HepG2 (cell line): ENCODE measurements at regions not wholly inside any gene's neighbourhood (a gene's known extent, or its start where the extent isn't known, plus 50 kb on each side); places are given as distances from the start of the nearest gene placed in this dataset.

ENCODE experiments used
- ATAC-seq: fragments of 200-7000 bp; cut with Tn5 transposase; 3 replicates; pipeline ENCODE4 v1.9.1; 2020; ENCODE audit warnings: mild to moderate bottlenecking, moderate library complexity
- BruUV-seq: library from RNA; stranded (reverse); fragments of 400-500 nt; replicated peaks from 2 replicates; lab custom pipeline; 2021; lab: Mats Ljungman, UMichigan
- CTCF ChIA-PET: fragments of 300-600 bp; formaldehyde crosslinking; extraction: SDS; loops from one replicate; lab custom pipeline; 2021; ENCODE audit warnings: low total read pairs, inconsistent platforms, low intra/inter-chr PET ratio; lab: Yijun Ruan, JAX
- POLR2A ChIA-PET: fragments of 350-600 bp; sonication (Branson Sonifier 250); formaldehyde crosslinking; loops from one replicate; lab custom pipeline; 2020; ENCODE audit warnings: antibody characterized with exemption, inconsistent platforms; lab: Yijun Ruan, JAX
- DNase-seq: peaks from one replicate; pipeline ENCODE4 v3.0.0-alpha.2; 2015; ENCODE audit warnings: low spot score
- FAIRE-seq: peaks from 3 replicates; lab custom pipeline; 2011; peaks lifted over from hg19 to GRCh38; lab: Jason Lieb, UNC
- H2AFZ ChIP-seq: one replicate; pipeline ENCODE4 v1.6.1; 2011; ENCODE audit warnings: low read length, inconsistent platforms
- H3K27ac ChIP-seq: fragments of 300-600 bp; 3 replicates; pipeline ENCODE4 v1.8.0; 2011; ENCODE audit warnings: mixed run types, mild to moderate bottlenecking, mixed read lengths, low read length, inconsistent platforms; ENCODE audit not compliant: insufficient read depth; ENCODE audit errors: extremely low read length
- H3K27me3 ChIP-seq, 2 experiments: fragments of 200-600 bp in 1 of 2; 2 replicates in 1 of 2; 3 replicates in 1 of 2; pipeline versions ENCODE4 v1.6.0 to v1.8.0; 2011; ENCODE audit warnings: low read length in 2 of 2, mild to moderate bottlenecking in 2 of 2, moderate library complexity in 2 of 2, inconsistent platforms in 1 of 2; ENCODE audit not compliant: insufficient read depth in 2 of 2, control insufficient read depth in 1 of 2
- H3K36me3 ChIP-seq, 2 experiments: fragments of 200-600 bp in 1 of 2; replicated peaks in 1 of 2; 2 replicates in 1 of 2; 3 replicates in 1 of 2; pipeline versions ENCODE4 v1.5.1 to v1.8.0; 2011; ENCODE audit warnings: low read length in 2 of 2, inconsistent platforms in 1 of 2; ENCODE audit not compliant: insufficient read depth in 2 of 2, control insufficient read depth in 1 of 2
- H3K4me1 ChIP-seq: 2 replicates; pipeline ENCODE4 v1.5.1; 2012; ENCODE audit warnings: low read length, inconsistent platforms; ENCODE audit not compliant: insufficient read depth
- H3K4me2 ChIP-seq: 2 replicates; pipeline ENCODE4 v1.6.0; 2011; ENCODE audit warnings: low read depth, low read length, inconsistent platforms
- H3K4me3 ChIP-seq, 3 experiments: fragments of 200-600 bp in 1 of 3; sonication (generic), shearing (Covaris generic) in 1 of 3; replicated peaks in 1 of 3; 2 replicates each; pipeline ENCODE4 v1.5.1; 2011 to 2016; ENCODE audit warnings: low read length in 3 of 3, inconsistent platforms in 2 of 3, low read depth in 2 of 3, mild to moderate bottlenecking in 2 of 3, control low read depth in 1 of 3, mixed read lengths in 1 of 3; ENCODE audit not compliant: insufficient read depth in 1 of 3
- H3K79me2 ChIP-seq: one replicate; pipeline ENCODE4 v1.6.1; 2011; ENCODE audit warnings: low read length, inconsistent platforms; ENCODE audit not compliant: insufficient read depth
- H3K9ac ChIP-seq: 2 replicates; pipeline ENCODE4 v1.6.0; 2011; ENCODE audit warnings: mild to moderate bottlenecking, low read depth, low read length, inconsistent platforms; ENCODE audit not compliant: insufficient read depth
- H3K9me3 ChIP-seq: 2 replicates; pipeline ENCODE4 v1.5.1; 2012; ENCODE audit warnings: mild to moderate bottlenecking, low read length
- H4K20me1 ChIP-seq: 2 replicates; pipeline ENCODE4 v1.6.0; 2011; ENCODE audit warnings: inconsistent platforms, mild to moderate bottlenecking, low read length, moderate library complexity; ENCODE audit not compliant: insufficient read depth
- HNRNPK ChIP-seq: fragments of 200-400 bp; formaldehyde crosslinking; IDR thresholded peaks from 2 replicates; pipeline ENCODE4 v1.6.1; 2018; ENCODE audit warnings: low read length, low read depth, moderate library complexity, mild to moderate bottlenecking; ENCODE audit not compliant: poor library complexity, severe bottlenecking
- HNRNPLL ChIP-seq: fragments of 200-400 bp; formaldehyde crosslinking; IDR thresholded peaks from 2 replicates; pipeline ENCODE4 v1.6.1; 2017; ENCODE audit warnings: mild to moderate bottlenecking, low read depth, low read length; ENCODE audit not compliant: poor library complexity, severe bottlenecking
- NAIF1 ChIP-seq: sonication (generic); formaldehyde crosslinking; IDR thresholded peaks from 2 replicates; pipeline ENCODE4 v1.5.0; 2020; ENCODE audit warnings: mild to moderate bottlenecking, missing genetic modification reagents, borderline replicate concordance
- NFE2L2 ChIP-seq: fragments of 150-350 bp; IDR thresholded peaks from 2 replicates; pipeline ENCODE4 v1.6.1; 2014; ENCODE audit warnings: low read length
- NR2F2 ChIP-seq: IDR thresholded peaks from 2 replicates; pipeline ENCODE4 v1.6.1; 2012; ENCODE audit warnings: low read depth, inconsistent platforms, borderline replicate concordance
- SRSF1 ChIP-seq: fragments of 200-400 bp; formaldehyde crosslinking; optimal IDR thresholded peaks from 2 replicates; pipeline ENCODE3; 2017; ENCODE audit warnings: mild to moderate bottlenecking, low read depth, low read length, moderate library complexity
- TEF ChIP-seq: sonication (generic); formaldehyde crosslinking; IDR thresholded peaks from 2 replicates; pipeline ENCODE4 v1.5.0; 2020; ENCODE audit warnings: missing genetic modification reagents
- ZNF337 ChIP-seq: sonication (generic); formaldehyde crosslinking; IDR thresholded peaks from 2 replicates; pipeline ENCODE4 v1.5.1; 2020; ENCODE audit warnings: missing genetic modification reagents, low read depth, mild to moderate bottlenecking, borderline replicate concordance
- ZNF580 ChIP-seq: IDR thresholded peaks from 2 replicates; pipeline ENCODE4 v1.6.1; 2016; ENCODE audit warnings: low read depth, borderline replicate concordance
- WGBS: methylation state at CpG from one replicate; pipeline ENCODE4 v1.1.6; 2017; ENCODE audit warnings: low lambda C conversion rate; 5-methylcytosine and 5-hydroxymethylcytosine counted together
- in situ Hi-C: cut with HindIII; loops from 2 replicates; pipeline ENCODE4 v1.10.0; 2017; ENCODE audit warnings: low pct_unique_long_range_greater_than_20kb; ENCODE audit not compliant: extremely low pct_ligation_motif_present
- intact Hi-C: fragments of 100-400 bp; cut with micrococcal nuclease; formaldehyde crosslinking; loops from one replicate; pipeline ENCODE4 v1.10.0; 2022; ENCODE audit not compliant: unreplicated experiment
- TF ChIP-seq, protein P1 (sequence below): sonication (generic); formaldehyde crosslinking; IDR thresholded peaks from 2 replicates; pipeline ENCODE4 v1.4.0; 2020; ENCODE audit warnings: missing genetic modification reagents
- TF ChIP-seq, protein P2 (sequence below): sonication (generic); formaldehyde crosslinking; IDR thresholded peaks from 2 replicates; pipeline ENCODE4 v1.9.0; 2022; ENCODE audit warnings: missing genetic modification reagents, mild to moderate bottlenecking, borderline replicate concordance
- TF ChIP-seq, protein P3 (sequence below): sonication (generic); formaldehyde crosslinking; IDR thresholded peaks from 2 replicates; pipeline ENCODE4 v1.5.0; 2020; ENCODE audit warnings: missing genetic modification reagents

DNA sequence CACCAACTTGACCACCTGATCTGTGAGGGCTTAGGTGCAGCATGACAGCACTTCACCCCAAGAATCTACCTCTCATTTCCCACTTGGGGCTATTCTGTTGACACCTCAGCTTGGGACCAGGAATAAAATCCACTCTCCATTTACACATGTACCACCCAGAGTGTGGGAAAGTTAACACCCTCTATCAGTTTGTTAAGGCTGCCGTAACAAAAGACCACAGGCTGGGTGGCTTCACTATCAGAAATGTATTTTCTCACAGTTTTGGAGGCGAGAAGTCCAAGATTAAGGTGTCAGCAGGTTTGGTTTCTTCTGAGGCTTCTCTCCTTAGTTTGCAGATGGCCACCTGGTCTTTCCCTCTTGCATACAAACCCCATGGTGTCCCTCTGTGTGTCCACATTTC, 277.7 kb upstream of the ERBB4 start:
- intact Hi-C loops, result no loop called here
- no TSS peak for BruUV-seq
- Histone ChIP-seq H3K79me2 (no peaks in the 10 kb centered on the region), H3K4me2 (no peak overlapping the region), H3K36me3 (no peaks in the 10 kb centered on the region), H3K27ac (no peak overlapping the region), H3K4me3 (no peak overlapping the region), H3K9me3 (no peaks in the 10 kb centered on the region), H3K9ac (no peak overlapping the region), H3K27me3 (no peaks in the 10 kb centered on the region), H2AFZ (no peak overlapping the region), H4K20me1 (no peaks in the 10 kb centered on the region)
- in situ Hi-C loops, result no loop called here
- no peak for ATAC-seq
- no peak for FAIRE-seq
- 0% methylated on average over 2 of the region's 2 CpGs for WGBS
- no peak for DNase-seq
- POLR2A ChIA-PET, result no interaction called here
- CTCF ChIA-PET, result no interaction called here
- TF ChIP-seq SRSF1, result no peak
- no peak for TF ChIP-seq NAIF1 (CRISPR knock-in tag)
- TF ChIP-seq NR2F2, result no peak
- TF ChIP-seq, protein P1, sequence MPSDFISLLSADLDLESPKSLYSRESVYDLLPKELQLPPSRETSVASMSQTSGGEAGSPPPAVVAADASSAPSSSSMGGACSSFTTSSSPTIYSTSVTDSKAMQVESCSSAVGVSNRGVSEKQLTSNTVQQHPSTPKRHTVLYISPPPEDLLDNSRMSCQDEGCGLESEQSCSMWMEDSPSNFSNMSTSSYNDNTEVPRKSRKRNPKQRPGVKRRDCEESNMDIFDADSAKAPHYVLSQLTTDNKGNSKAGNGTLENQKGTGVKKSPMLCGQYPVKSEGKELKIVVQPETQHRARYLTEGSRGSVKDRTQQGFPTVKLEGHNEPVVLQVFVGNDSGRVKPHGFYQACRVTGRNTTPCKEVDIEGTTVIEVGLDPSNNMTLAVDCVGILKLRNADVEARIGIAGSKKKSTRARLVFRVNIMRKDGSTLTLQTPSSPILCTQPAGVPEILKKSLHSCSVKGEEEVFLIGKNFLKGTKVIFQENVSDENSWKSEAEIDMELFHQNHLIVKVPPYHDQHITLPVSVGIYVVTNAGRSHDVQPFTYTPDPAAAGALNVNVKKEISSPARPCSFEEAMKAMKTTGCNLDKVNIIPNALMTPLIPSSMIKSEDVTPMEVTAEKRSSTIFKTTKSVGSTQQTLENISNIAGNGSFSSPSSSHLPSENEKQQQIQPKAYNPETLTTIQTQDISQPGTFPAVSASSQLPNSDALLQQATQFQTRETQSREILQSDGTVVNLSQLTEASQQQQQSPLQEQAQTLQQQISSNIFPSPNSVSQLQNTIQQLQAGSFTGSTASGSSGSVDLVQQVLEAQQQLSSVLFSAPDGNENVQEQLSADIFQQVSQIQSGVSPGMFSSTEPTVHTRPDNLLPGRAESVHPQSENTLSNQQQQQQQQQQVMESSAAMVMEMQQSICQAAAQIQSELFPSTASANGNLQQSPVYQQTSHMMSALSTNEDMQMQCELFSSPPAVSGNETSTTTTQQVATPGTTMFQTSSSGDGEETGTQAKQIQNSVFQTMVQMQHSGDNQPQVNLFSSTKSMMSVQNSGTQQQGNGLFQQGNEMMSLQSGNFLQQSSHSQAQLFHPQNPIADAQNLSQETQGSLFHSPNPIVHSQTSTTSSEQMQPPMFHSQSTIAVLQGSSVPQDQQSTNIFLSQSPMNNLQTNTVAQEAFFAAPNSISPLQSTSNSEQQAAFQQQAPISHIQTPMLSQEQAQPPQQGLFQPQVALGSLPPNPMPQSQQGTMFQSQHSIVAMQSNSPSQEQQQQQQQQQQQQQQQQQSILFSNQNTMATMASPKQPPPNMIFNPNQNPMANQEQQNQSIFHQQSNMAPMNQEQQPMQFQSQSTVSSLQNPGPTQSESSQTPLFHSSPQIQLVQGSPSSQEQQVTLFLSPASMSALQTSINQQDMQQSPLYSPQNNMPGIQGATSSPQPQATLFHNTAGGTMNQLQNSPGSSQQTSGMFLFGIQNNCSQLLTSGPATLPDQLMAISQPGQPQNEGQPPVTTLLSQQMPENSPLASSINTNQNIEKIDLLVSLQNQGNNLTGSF (CRISPR knock-in tag), result no peak
- no peak for TF ChIP-seq HNRNPK
- no peak for TF ChIP-seq HNRNPLL
- no peak for TF ChIP-seq ZNF580
- TF ChIP-seq, protein P2, sequence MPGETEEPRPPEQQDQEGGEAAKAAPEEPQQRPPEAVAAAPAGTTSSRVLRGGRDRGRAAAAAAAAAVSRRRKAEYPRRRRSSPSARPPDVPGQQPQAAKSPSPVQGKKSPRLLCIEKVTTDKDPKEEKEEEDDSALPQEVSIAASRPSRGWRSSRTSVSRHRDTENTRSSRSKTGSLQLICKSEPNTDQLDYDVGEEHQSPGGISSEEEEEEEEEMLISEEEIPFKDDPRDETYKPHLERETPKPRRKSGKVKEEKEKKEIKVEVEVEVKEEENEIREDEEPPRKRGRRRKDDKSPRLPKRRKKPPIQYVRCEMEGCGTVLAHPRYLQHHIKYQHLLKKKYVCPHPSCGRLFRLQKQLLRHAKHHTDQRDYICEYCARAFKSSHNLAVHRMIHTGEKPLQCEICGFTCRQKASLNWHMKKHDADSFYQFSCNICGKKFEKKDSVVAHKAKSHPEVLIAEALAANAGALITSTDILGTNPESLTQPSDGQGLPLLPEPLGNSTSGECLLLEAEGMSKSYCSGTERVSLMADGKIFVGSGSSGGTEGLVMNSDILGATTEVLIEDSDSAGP, result no peak
- TF ChIP-seq TEF, result no peak
- TF ChIP-seq ZNF337 (CRISPR knock-in tag), result no peak
- TF ChIP-seq NFE2L2, result no peak
- TF ChIP-seq, protein P3, sequence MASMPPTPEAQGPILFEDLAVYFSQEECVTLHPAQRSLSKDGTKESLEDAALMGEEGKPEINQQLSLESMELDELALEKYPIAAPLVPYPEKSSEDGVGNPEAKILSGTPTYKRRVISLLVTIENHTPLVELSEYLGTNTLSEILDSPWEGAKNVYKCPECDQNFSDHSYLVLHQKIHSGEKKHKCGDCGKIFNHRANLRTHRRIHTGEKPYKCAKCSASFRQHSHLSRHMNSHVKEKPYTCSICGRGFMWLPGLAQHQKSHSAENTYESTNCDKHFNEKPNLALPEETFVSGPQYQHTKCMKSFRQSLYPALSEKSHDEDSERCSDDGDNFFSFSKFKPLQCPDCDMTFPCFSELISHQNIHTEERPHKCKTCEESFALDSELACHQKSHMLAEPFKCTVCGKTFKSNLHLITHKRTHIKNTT (CRISPR knock-in tag), result no peak
- TF ChIP-seq, all 625 proteins: peak for 0
- no peaks in the 10 kb centered on the region for H3K4me1 ChIP-seq
